Endodermal cell (in vitro differentiated cells): ENCODE measurements at regions not wholly inside any gene's neighbourhood (a gene's known extent, or its start where the extent isn't known, plus 50 kb on each side); places are given as distances from the start of the nearest gene placed in this dataset.

Experiments used
- DNase-seq: peaks from one replicate; pipeline ENCODE4 v3.0.0-alpha.2; 2017
- H3K27ac ChIP-seq: 2 replicates; pipeline ENCODE4 v1.5.1; 2013; ENCODE audit warnings: mild to moderate bottlenecking, low read depth, low read length, moderate library complexity
- H3K27me3 ChIP-seq: 2 replicates; pipeline ENCODE4 v1.6.1; 2013; ENCODE audit warnings: mild to moderate bottlenecking, low read length, moderate library complexity; ENCODE audit not compliant: insufficient read depth, control insufficient read depth, poor library complexity, severe bottlenecking
- H3K36me3 ChIP-seq: 2 replicates; pipeline ENCODE4 v1.7.0; 2013; ENCODE audit warnings: mild to moderate bottlenecking, low read length, moderate library complexity; ENCODE audit not compliant: control insufficient read depth, insufficient read depth
- H3K4me1 ChIP-seq: one replicate; pipeline ENCODE4 v1.7.0; 2013; ENCODE audit warnings: low read length; ENCODE audit not compliant: control insufficient read depth, insufficient read depth
- H3K4me3 ChIP-seq: 2 replicates; pipeline ENCODE4 v1.5.1; 2013; ENCODE audit warnings: mild to moderate bottlenecking, low read length, moderate library complexity
- H3K9ac ChIP-seq: 2 replicates; pipeline ENCODE4 v1.6.1; 2013; ENCODE audit warnings: mild to moderate bottlenecking, low read length, moderate library complexity; ENCODE audit not compliant: poor library complexity, severe bottlenecking; ENCODE audit errors: extremely low read depth
- H3K9me3 ChIP-seq: 2 replicates; pipeline ENCODE4 v1.6.1; 2013; ENCODE audit warnings: mild to moderate bottlenecking, low read length, moderate library complexity; ENCODE audit not compliant: control insufficient read depth
- H3K27ac Mint-ChIP-seq: 2 replicates; pipeline ENCODE4 v1.8.0; 2020; ENCODE audit warnings: mixed read lengths
- H3K27me3 Mint-ChIP-seq: 2 replicates; pipeline ENCODE4 v1.8.0; 2021; ENCODE audit warnings: mild to moderate bottlenecking, mixed read lengths; ENCODE audit not compliant: insufficient read depth
- H3K36me3 Mint-ChIP-seq: 2 replicates; pipeline ENCODE4 v1.8.0; 2020; ENCODE audit warnings: low read depth, mixed read lengths
- H3K4me1 Mint-ChIP-seq: 2 replicates; pipeline ENCODE4 v1.8.0; 2020; ENCODE audit warnings: mixed read lengths
- H3K4me3 Mint-ChIP-seq: 2 replicates; pipeline ENCODE4 v1.8.0; 2020; ENCODE audit warnings: mild to moderate bottlenecking, moderate library complexity, mixed read lengths
- H3K9me3 Mint-ChIP-seq: 2 replicates; pipeline ENCODE4 v1.8.0; 2020; ENCODE audit warnings: mild to moderate bottlenecking, mixed read lengths
- CTCF ChIP-seq: fragments of 200-600 bp; sonication (generic); conservative IDR thresholded peaks from 2 replicates; pipeline ENCODE4 v1.5.0; 2021; ENCODE audit warnings: antibody characterized with exemption, mild to moderate bottlenecking
- WGBS, 2 experiments: methylation state at CpG; one replicate each; pipeline versions ENCODE4 v1.1.5 to v1.1.7; 2013; ENCODE audit warnings: missing lambda C conversion rate in 2 of 2, mixed read lengths in 1 of 2; ENCODE audit not compliant: insufficient coverage in 1 of 2, insufficient read length in 1 of 2; 5-methylcytosine and 5-hydroxymethylcytosine counted together

GRCh38 chr2:217120429-217120828, 260.6 kb upstream of the TNP1 start:
- Mint-ChIP-seq H3K4me1 (peaks cover 12% of the 10 kb centered on the region), H3K27me3 (peaks cover 7% of the 10 kb centered on the region), H3K27ac (no peak overlapping the region), H3K9me3 (no peaks in the 10 kb centered on the region), H3K36me3 (no peaks in the 10 kb centered on the region), H3K4me3 (no peak overlapping the region)
- Histone ChIP-seq H3K9me3 (no peaks in the 10 kb centered on the region), H3K9ac (no peak overlapping the region), H3K4me1 (no peaks in the 10 kb centered on the region), H3K27me3 (no peaks in the 10 kb centered on the region), H3K27ac (no peak overlapping the region), H3K36me3 (no peaks in the 10 kb centered on the region), H3K4me3 (no peak overlapping the region)
- TF ChIP-seq CTCF = no peak
- 96 to 100% methylated on average over 3 to 4 of the region's 4 CpGs for WGBS, 2 experiments
- no peak for DNase-seq

GRCh38 chr2:217118559-217119284, 258.9 kb upstream of the TNP1 start:
- no peak overlapping the region for H3K4me3 ChIP-seq
- no peaks in the 10 kb centered on the region for H3K9me3 ChIP-seq
- H3K36me3 ChIP-seq = no peaks in the 10 kb centered on the region
- no peak overlapping the region for H3K27ac Mint-ChIP-seq
- H3K4me1 Mint-ChIP-seq = no peaks in the 10 kb centered on the region
- no peak for TF ChIP-seq CTCF
- no peaks in the 10 kb centered on the region for H3K9me3 Mint-ChIP-seq
- WGBS, 2 experiments = 93 to 95% methylated on average over 7 of the region's 7 CpGs
- H3K27ac ChIP-seq = no peak overlapping the region
- DNase-seq = no peak
- peaks cover 7% of the 10 kb centered on the region for H3K27me3 Mint-ChIP-seq
- H3K4me3 Mint-ChIP-seq = no peak overlapping the region
- H3K4me1 ChIP-seq = no peaks in the 10 kb centered on the region
- no peak overlapping the region for H3K9ac ChIP-seq
- H3K27me3 ChIP-seq = no peaks in the 10 kb centered on the region
- H3K36me3 Mint-ChIP-seq = no peaks in the 10 kb centered on the region

GRCh38 chr2:217117523-217117922, 257.7 kb upstream of the TNP1 start:
- Histone ChIP-seq H3K36me3 (no peaks in the 10 kb centered on the region), H3K9ac (no peak overlapping the region), H3K4me3 (no peak overlapping the region), H3K27me3 (no peaks in the 10 kb centered on the region), H3K4me1 (no peaks in the 10 kb centered on the region), H3K9me3 (no peaks in the 10 kb centered on the region), H3K27ac (no peak overlapping the region)
- DNase-seq = no peak
- Mint-ChIP-seq H3K4me3 (no peak overlapping the region), H3K27ac (no peak overlapping the region), H3K36me3 (no peaks in the 10 kb centered on the region), H3K9me3 (no peaks in the 10 kb centered on the region), H3K4me1 (no peaks in the 10 kb centered on the region), H3K27me3 (peaks cover 7% of the 10 kb centered on the region)
- no peak for TF ChIP-seq CTCF
- 88 to 91% methylated on average over 1 of the region's 1 CpG for WGBS, 2 experiments
